Choroid plexus epithelial cell (primary cell): ENCODE measurements at regions not wholly inside any gene's neighbourhood (a gene's known extent, or its start where the extent isn't known, plus 50 kb on each side); places are given as distances from the start of the nearest gene placed in this dataset.
"Not testable (repeated sequence)": the region's sequence is repeated elsewhere in the genome, so short reads cannot be mapped to it uniquely, and the experiment has no call there.

Source experiments
- DNase-seq: peaks from one replicate; pipeline ENCODE4 v3.0.0-alpha.2; 2010; ENCODE audit warnings: low read depth
- H3K4me3 ChIP-seq: 2 replicates; pipeline ENCODE4 v1.5.1; 2011; ENCODE audit warnings: low read depth, mild to moderate bottlenecking, control low read depth, low read length, moderate library complexity
- CTCF ChIP-seq: conservative IDR thresholded peaks from 2 replicates; pipeline ENCODE4 v1.5.1; 2011; ENCODE audit warnings: low read depth, mild to moderate bottlenecking, control low read depth, inconsistent platforms, low read length, moderate library complexity

- TF ChIP-seq CTCF, result no peak
- no peak overlapping the region for H3K4me3 ChIP-seq
These were observed 318.7 kb downstream of the DOK5 start for GRCh38 chr20:54794110-54794509.

GRCh38 chr20:54793291-54793992 is 318.0 kb downstream of the DOK5 start:
- no peak overlapping the region for H3K4me3 ChIP-seq
- no peak for DNase-seq
- TF ChIP-seq CTCF, result no peak

More at GRCh38 chr20:54794110-54794509, 318.7 kb downstream of the DOK5 start:
- no peak for DNase-seq

- no peak overlapping the region for H3K4me3 ChIP-seq
- no peak for TF ChIP-seq CTCF
- no peak for DNase-seq
These were observed 317.3 kb downstream of the DOK5 start for GRCh38 chr20:54792688-54793087.

- not testable (repeated sequence) for DNase-seq, H3K4me3 ChIP-seq
These were observed 312.9 kb downstream of the DOK5 start for GRCh38 chr20:54788260-54788659.

GRCh38 chr20:54782758-54783157 is 307.4 kb downstream of the DOK5 start:
- not testable (repeated sequence) for DNase-seq

GRCh38 chr20:54774426-54774825 is 299.0 kb downstream of the DOK5 start:
- no peak overlapping the region for H3K4me3 ChIP-seq
- DNase-seq, result no peak
- no peak for TF ChIP-seq CTCF

More at GRCh38 chr20:54782758-54783157, 307.4 kb downstream of the DOK5 start:
- H3K4me3 ChIP-seq, result not testable (repeated sequence)

- no peak for TF ChIP-seq CTCF
- DNase-seq, result no peak
- H3K4me3 ChIP-seq, result no peak overlapping the region
These were observed 298.2 kb downstream of the DOK5 start for GRCh38 chr20:54773643-54774000.

- no peak for DNase-seq
- H3K4me3 ChIP-seq, result no peak overlapping the region
- TF ChIP-seq CTCF, result no peak
These were observed 297.7 kb downstream of the DOK5 start for GRCh38 chr20:54772893-54773642.
